MM.1S (cell line): ENCODE measurements at regions not wholly inside any gene's neighbourhood (a gene's known extent, or its start where the extent isn't known, plus 50 kb on each side); places are given as distances from the start of the nearest gene placed in this dataset.

Experiments
- DNase-seq: peaks from one replicate; pipeline ENCODE4 v3.0.0-alpha.2; 2015
- H2AFZ ChIP-seq: fragments of 300-600 bp; sonication (generic); 2 replicates; pipeline ENCODE4 v1.6.0; 2016; ENCODE audit warnings: antibody characterized with exemption, low read length
- H3F3A ChIP-seq: fragments of 300-600 bp; sonication (generic); 2 replicates; pipeline ENCODE4 v1.6.1; 2016; ENCODE audit warnings: mild to moderate bottlenecking, antibody characterized with exemption, low read length, moderate library complexity, mixed read lengths; ENCODE audit not compliant: insufficient read depth
- H3K27ac ChIP-seq: fragments of 300-600 bp; sonication (generic); 2 replicates; pipeline ENCODE4 v1.5.1; 2016; ENCODE audit warnings: mild to moderate bottlenecking, low read length
- H3K27me3 ChIP-seq: fragments of 300-600 bp; sonication (generic); replicated peaks from 2 replicates; pipeline ENCODE4 v1.6.0; 2016; ENCODE audit warnings: low read length; ENCODE audit not compliant: insufficient read depth
- H3K36me3 ChIP-seq: fragments of 300-600 bp; sonication (generic); replicated peaks from 2 replicates; pipeline ENCODE4 v1.6.1; 2016; ENCODE audit warnings: mild to moderate bottlenecking, low read length, mixed read lengths; ENCODE audit not compliant: insufficient read depth
- H3K4me1 ChIP-seq: fragments of 300-600 bp; sonication (generic); 2 replicates; pipeline ENCODE4 v1.6.1; 2016; ENCODE audit warnings: low read length, mixed read lengths
- H3K4me2 ChIP-seq: fragments of 300-600 bp; sonication (generic); 2 replicates; pipeline ENCODE4 v1.6.0; 2016; ENCODE audit warnings: low read depth, low read length
- H3K4me3 ChIP-seq: fragments of 300-600 bp; sonication (generic); 2 replicates; pipeline ENCODE4 v1.5.1; 2016; ENCODE audit warnings: low read length, mixed read lengths
- H3K79me2 ChIP-seq: fragments of 300-600 bp; sonication (generic); 2 replicates; pipeline ENCODE4 v1.6.1; 2016; ENCODE audit warnings: mixed run types, low read length, mixed read lengths
- H3K9ac ChIP-seq: fragments of 300-600 bp; sonication (generic); 2 replicates; pipeline ENCODE4 v1.6.1; 2016; ENCODE audit warnings: low read length, mixed read lengths
- H3K9me2 ChIP-seq: fragments of 300-600 bp; sonication (generic); replicated peaks from 2 replicates; pipeline ENCODE4 v1.6.1; 2016; ENCODE audit warnings: mild to moderate bottlenecking, low read length, mixed read lengths; ENCODE audit not compliant: insufficient read depth
- H3K9me3 ChIP-seq: fragments of 300-600 bp; sonication (generic); replicated peaks from 2 replicates; pipeline ENCODE4 v1.6.1; 2016; ENCODE audit warnings: mild to moderate bottlenecking, low read length, mixed read lengths; ENCODE audit not compliant: insufficient read depth
- H4K20me1 ChIP-seq: fragments of 300-600 bp; sonication (generic); 2 replicates; pipeline ENCODE4 v1.6.1; 2016; ENCODE audit warnings: mild to moderate bottlenecking, low read length, moderate library complexity, mixed read lengths; ENCODE audit not compliant: insufficient read depth
- CTCF ChIP-seq: fragments of 300-600 bp; sonication (generic); IDR thresholded peaks from 2 replicates; pipeline ENCODE4 v1.5.1; 2016; ENCODE audit warnings: antibody characterized with exemption, low read length, mixed read lengths
- EZH2 ChIP-seq: fragments of 300-600 bp; sonication (generic); optimal IDR thresholded peaks from 2 replicates; pipeline ENCODE3; 2017; ENCODE audit warnings: low read depth, mild to moderate bottlenecking, antibody characterized with exemption, low read length, mixed read lengths
- EZH2phosphoT487 ChIP-seq: fragments of 300-600 bp; sonication (generic); IDR thresholded peaks from 2 replicates; pipeline ENCODE4 v1.6.1; 2018; ENCODE audit warnings: antibody characterized with exemption, low read length

DNA sequence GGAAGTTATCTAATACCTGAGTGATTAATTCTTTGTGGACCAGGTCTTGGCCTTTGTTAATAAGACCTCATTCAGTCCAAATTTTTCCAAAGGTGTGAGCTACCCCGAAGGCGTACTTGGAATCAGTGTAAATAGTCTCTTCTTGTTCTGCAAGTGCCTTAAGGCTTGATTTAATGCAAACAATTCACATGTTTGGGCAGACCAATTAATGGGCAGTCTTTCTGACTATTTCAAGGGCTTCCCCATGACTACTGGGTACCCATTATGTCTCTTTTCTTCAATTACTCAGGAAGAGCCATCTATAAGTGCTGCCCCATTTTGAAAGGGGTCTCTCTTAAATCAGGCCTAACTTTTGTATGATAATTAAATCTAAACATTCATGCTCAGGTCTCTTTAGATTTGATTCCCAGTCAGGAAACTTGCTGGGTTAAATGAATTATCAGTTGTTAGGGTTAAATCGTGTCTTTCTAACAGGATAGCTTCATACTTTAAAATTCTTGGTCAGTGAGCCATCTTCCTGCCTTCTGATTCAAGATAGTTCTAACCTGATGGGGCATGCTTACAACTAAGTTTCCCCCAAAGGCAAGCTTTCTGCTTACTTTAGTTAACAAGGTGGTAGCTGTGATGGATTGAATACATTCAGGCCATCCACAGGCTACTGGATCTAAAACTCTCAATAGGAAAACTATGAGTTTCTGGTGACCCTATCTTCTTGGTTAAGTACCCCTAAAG, 179.6 kb downstream of the CCNG2 start:
- TF ChIP-seq EZH2, result no peak
- TF ChIP-seq CTCF, result no peak
- Histone ChIP-seq H3K9ac (no peak overlapping the region), H3K4me2 (no peak overlapping the region), H3F3A (no peaks in the 10 kb centered on the region), H3K9me3 (no peaks in the 10 kb centered on the region), H3K27me3 (no peaks in the 10 kb centered on the region), H2AFZ (no peak overlapping the region), H3K4me1 (no peaks in the 10 kb centered on the region), H3K36me3 (no peaks in the 10 kb centered on the region), H3K79me2 (no peaks in the 10 kb centered on the region), H4K20me1 (no peaks in the 10 kb centered on the region), H3K27ac (no peak overlapping the region), H3K9me2 (no peaks in the 10 kb centered on the region), H3K4me3 (no peak overlapping the region)
- no peak for DNase-seq

DNA sequence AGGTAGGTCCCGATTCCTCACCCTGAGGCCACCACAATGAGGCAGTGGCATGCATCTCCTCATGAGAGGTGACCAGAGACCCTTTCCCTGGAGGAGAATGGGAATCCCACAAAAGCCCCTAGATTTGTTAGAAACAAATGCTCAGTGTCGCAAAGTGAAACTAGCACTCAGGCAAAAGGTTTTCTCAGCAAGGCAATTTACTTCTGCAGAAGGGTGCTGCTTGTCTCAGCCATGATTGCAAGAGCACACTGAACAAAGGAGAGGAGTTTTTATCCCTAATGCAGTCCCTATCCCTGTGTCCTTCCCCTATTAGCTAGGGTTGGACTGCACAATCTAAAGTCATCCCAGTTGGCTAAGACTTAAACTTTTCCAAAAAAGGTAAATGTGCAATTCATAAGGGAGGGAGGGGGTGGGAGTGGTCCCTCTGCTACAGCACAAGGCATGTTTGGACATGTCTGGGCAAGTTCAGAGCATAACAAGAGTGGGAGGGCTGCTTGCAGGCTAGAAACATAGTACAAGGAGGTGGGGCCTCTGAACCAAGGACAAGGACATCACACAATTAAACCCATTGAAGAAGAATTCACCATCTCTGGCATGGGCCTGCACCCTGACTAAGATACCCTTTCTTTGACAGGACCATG, 185.3 kb downstream of the CCNG2 start:
- no peaks in the 10 kb centered on the region for H3K9me3 ChIP-seq
- no peaks in the 10 kb centered on the region for H3F3A ChIP-seq
- H3K27ac ChIP-seq, result no peak overlapping the region
- H3K4me2 ChIP-seq, result no peak overlapping the region
- H4K20me1 ChIP-seq, result no peaks in the 10 kb centered on the region
- DNase-seq, result no peak
- no peaks in the 10 kb centered on the region for H3K79me2 ChIP-seq
- no peak overlapping the region for H3K9ac ChIP-seq
- no peaks in the 10 kb centered on the region for H3K9me2 ChIP-seq
- H2AFZ ChIP-seq, result no peak overlapping the region
- no peaks in the 10 kb centered on the region; the same call in 1 of the 2 replicates for H3K4me1 ChIP-seq
- H3K36me3 ChIP-seq, result no peaks in the 10 kb centered on the region
- no peak for TF ChIP-seq EZH2phosphoT487
- TF ChIP-seq EZH2, result no peak
- TF ChIP-seq CTCF, result no peak
- no peak overlapping the region for H3K4me3 ChIP-seq
- no peaks in the 10 kb centered on the region for H3K27me3 ChIP-seq

- no peak overlapping the region for H3K4me3 ChIP-seq
- no peaks in the 10 kb centered on the region for H3K9me3 ChIP-seq
- H3K9ac ChIP-seq, result no peak overlapping the region
- no peak for DNase-seq
- H3K27me3 ChIP-seq, result no peaks in the 10 kb centered on the region
- H3K4me1 ChIP-seq, result no peaks in the 10 kb centered on the region; the same call in 1 of the 2 replicates
- H3K79me2 ChIP-seq, result no peaks in the 10 kb centered on the region
- H2AFZ ChIP-seq, result no peak overlapping the region
- H3K27ac ChIP-seq, result no peak overlapping the region
- H3F3A ChIP-seq, result no peaks in the 10 kb centered on the region
- no peak for TF ChIP-seq EZH2
- H3K9me2 ChIP-seq, result no peaks in the 10 kb centered on the region
- no peak overlapping the region for H3K4me2 ChIP-seq
- no peaks in the 10 kb centered on the region for H4K20me1 ChIP-seq
- H3K36me3 ChIP-seq, result no peaks in the 10 kb centered on the region
These were observed 187.0 kb downstream of the CCNG2 start for GRCh38 chr4:77344001-77344400.

DNA sequence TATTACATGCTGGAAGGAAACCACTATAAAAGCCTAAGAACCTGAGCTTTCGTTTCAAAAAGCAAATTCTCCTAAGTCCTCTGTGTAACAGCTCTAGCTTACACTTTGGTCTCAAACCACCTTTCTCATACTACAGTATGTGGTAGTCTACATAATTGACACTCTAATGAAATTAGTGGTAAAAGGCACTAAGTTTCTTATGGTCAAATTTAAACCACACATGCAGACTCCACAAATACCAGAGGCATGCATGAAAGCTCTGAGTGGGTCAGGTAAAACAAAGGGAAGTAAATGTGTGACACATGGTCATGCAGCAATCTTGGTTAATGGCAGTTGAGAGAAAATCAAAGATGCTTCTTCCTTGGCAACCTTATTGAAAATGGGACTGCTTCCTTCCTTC, 187.8 kb downstream of the CCNG2 start:
- peak; percentile 18 for DNase-seq
- TF ChIP-seq EZH2phosphoT487, result no peak
- no peak for TF ChIP-seq EZH2
- no peak for TF ChIP-seq CTCF
- Histone ChIP-seq H3K4me2 (no peak overlapping the region), H3K27ac (no peak overlapping the region), H3K9me3 (no peaks in the 10 kb centered on the region), H3K9me2 (no peaks in the 10 kb centered on the region), H2AFZ (no peak overlapping the region), H3K79me2 (no peaks in the 10 kb centered on the region), H4K20me1 (no peaks in the 10 kb centered on the region), H3F3A (no peaks in the 10 kb centered on the region), H3K4me1 (peaks cover 1% of the 10 kb centered on the region; the same call in 1 of the 2 replicates), H3K4me3 (no peak overlapping the region), H3K36me3 (no peaks in the 10 kb centered on the region), H3K9ac (no peak overlapping the region), H3K27me3 (no peaks in the 10 kb centered on the region)
